K562 (cell line): ENCODE measurements at regions not wholly inside any gene's neighbourhood (a gene's known extent, or its start where the extent isn't known, plus 50 kb on each side); places are given as distances from the start of the nearest gene placed in this dataset.

ENCODE experiments used
- ATAC-seq: fragments of 200-7000 bp; cut with Tn5 transposase; 3 replicates; pipeline ENCODE4 v1.9.1; 2020; ENCODE audit warnings: moderate library complexity
- BruUV-seq: library from RNA; stranded (reverse); fragments of 400-500 nt; replicated peaks from 2 replicates; lab custom pipeline; 2021; lab: Mats Ljungman, UMichigan
- CTCF ChIA-PET: fragments of 300-600 bp; formaldehyde crosslinking; extraction: SDS; loops from one replicate; lab custom pipeline; 2021; ENCODE audit warnings: low intra/inter-chr PET ratio; lab: Yijun Ruan, JAX
- POLR2A ChIA-PET: fragments of 300-600, 350-650 bp; sonication (Branson Sonifier 250); formaldehyde crosslinking; extraction: SDS; loops from one replicate; lab custom pipeline; 2021; ENCODE audit warnings: antibody characterized with exemption, inconsistent platforms; lab: Yijun Ruan, JAX
- DNase-seq, 4 experiments: peaks; one replicate each; pipeline versions ENCODE4 v3.0.0 to v3.0.0-alpha.2; 2011 to 2018; ENCODE audit warnings: low spot score in 3 of 4, mixed read lengths in 3 of 4; ENCODE audit errors: extremely low read depth in 1 of 4
- FAIRE-seq: peaks from 2 replicates; lab custom pipeline; 2011; peaks lifted over from hg19 to GRCh38; lab: Jason Lieb, UNC
- H2AFZ ChIP-seq: 2 replicates; pipeline ENCODE4 v1.6.0; 2011; ENCODE audit warnings: low read depth, low read length, control low read depth, inconsistent platforms
- H3K27ac ChIP-seq: fragments of 200-600 bp; 3 replicates; pipeline ENCODE4 v1.8.0; 2011; ENCODE audit warnings: low read depth, mild to moderate bottlenecking, control low read depth, inconsistent platforms, low read length, moderate library complexity, mixed read lengths; ENCODE audit errors: extremely low read depth
- H3K27me3 ChIP-seq, 2 experiments: fragments of 300-600 bp in 1 of 2; 2 replicates in 1 of 2; 3 replicates in 1 of 2; pipeline versions ENCODE4 v1.6.0 to v1.8.0; 2011; ENCODE audit warnings: inconsistent platforms in 2 of 2, low read length in 2 of 2, mild to moderate bottlenecking in 1 of 2, mixed read lengths in 1 of 2, moderate library complexity in 1 of 2; ENCODE audit not compliant: control insufficient read depth in 2 of 2, insufficient read depth in 2 of 2
- H3K36me3 ChIP-seq: fragments of 300-600 bp; 3 replicates; pipeline ENCODE4 v1.8.0; 2011; ENCODE audit warnings: mild to moderate bottlenecking, low read length, inconsistent platforms; ENCODE audit not compliant: control insufficient read depth, insufficient read depth
- H3K4me1 ChIP-seq, 2 experiments: fragments of 200-600 bp in 1 of 2; replicated peaks in 1 of 2; 2 replicates in 1 of 2; 3 replicates in 1 of 2; pipeline versions ENCODE4 v1.5.1 to v1.8.0; 2011; ENCODE audit warnings: inconsistent platforms in 2 of 2, low read length in 2 of 2, mild to moderate bottlenecking in 1 of 2, mixed read lengths in 1 of 2, moderate library complexity in 1 of 2; ENCODE audit not compliant: control insufficient read depth in 2 of 2, insufficient read depth in 2 of 2
- H3K4me2 ChIP-seq: 2 replicates; pipeline ENCODE4 v1.6.1; 2011; ENCODE audit warnings: low read length, control low read depth, inconsistent platforms, mixed read lengths; ENCODE audit not compliant: insufficient read depth
- H3K4me3 ChIP-seq: fragments of 200-600 bp; sonication (generic), shearing (Covaris generic); 2 replicates; pipeline ENCODE4 v1.5.1; 2016; ENCODE audit warnings: control low read depth, inconsistent platforms
- H3K79me2 ChIP-seq: fragments of 200-600 bp; 3 replicates; pipeline ENCODE4 v1.8.0; 2011; ENCODE audit warnings: low read length, inconsistent platforms; ENCODE audit not compliant: control insufficient read depth, insufficient read depth
- H3K9ac ChIP-seq, 2 experiments: 2 replicates each; pipeline versions ENCODE4 v1.6.0 to v1.6.1; 2011; ENCODE audit warnings: low read depth in 2 of 2, low read length in 2 of 2, control low read depth in 1 of 2, inconsistent platforms in 1 of 2, mild to moderate bottlenecking in 1 of 2, mixed read lengths in 1 of 2; ENCODE audit not compliant: insufficient read depth in 1 of 2
- H3K9me1 ChIP-seq: one replicate; pipeline ENCODE4 v1.6.0; 2011; ENCODE audit warnings: inconsistent platforms, mild to moderate bottlenecking, low read length, moderate library complexity; ENCODE audit not compliant: control insufficient read depth, insufficient read depth
- H3K9me3 ChIP-seq: replicated peaks from 2 replicates; pipeline ENCODE4 v1.5.1; 2011; ENCODE audit warnings: low read depth, low read length, inconsistent platforms; ENCODE audit not compliant: control insufficient read depth, insufficient read depth
- H4K20me1 ChIP-seq: replicated peaks from 2 replicates; pipeline ENCODE4 v1.6.1; 2011; ENCODE audit warnings: low read length, inconsistent platforms, mixed read lengths; ENCODE audit not compliant: control insufficient read depth, insufficient read depth
- BCL6 ChIP-seq: fragments of 250-450 bp; sonication (Bioruptor Pico); IDR thresholded peaks from 2 replicates; pipeline ENCODE4 v1.4.0; 2020
- EGR1 ChIP-seq: fragments of 450-650 bp; conservative IDR thresholded peaks from 2 replicates; pipeline ENCODE4 v1.6.1; 2017; ENCODE audit warnings: mild to moderate bottlenecking
- FIP1L1 ChIP-seq: fragments of 200-400 bp; formaldehyde crosslinking; IDR thresholded peaks from 2 replicates; pipeline ENCODE4 v1.6.1; 2018; ENCODE audit warnings: mild to moderate bottlenecking, low read depth, low read length; ENCODE audit not compliant: poor library complexity, severe bottlenecking
- GTF2E2 ChIP-seq: fragments of 200-800 bp; sonication (Bioruptor generic); IDR thresholded peaks from 2 replicates; pipeline ENCODE4 v1.6.1; 2016; ENCODE audit warnings: missing genetic modification characterization, missing compliant biosample characterization
- HNRNPLL ChIP-seq: fragments of 200-400 bp; formaldehyde crosslinking; IDR thresholded peaks from 2 replicates; pipeline ENCODE4 v1.6.1; 2017; ENCODE audit warnings: low read length, low read depth, mild to moderate bottlenecking; ENCODE audit not compliant: poor library complexity, severe bottlenecking
- PTRF ChIP-seq: fragments of 450-650 bp; IDR thresholded peaks from 2 replicates; pipeline ENCODE4 v1.6.1; 2016; ENCODE audit warnings: mild to moderate bottlenecking, missing genetic modification characterization, missing compliant biosample characterization
- TAF7 ChIP-seq: fragments of 450-650 bp; IDR thresholded peaks from 2 replicates; pipeline ENCODE4 v1.6.1; 2016; ENCODE audit warnings: missing genetic modification characterization, missing compliant biosample characterization
- TCF7 ChIP-seq: sonication (generic); IDR thresholded peaks from 2 replicates; pipeline ENCODE4 v1.6.1; 2016; ENCODE audit warnings: antibody characterized with exemption, borderline replicate concordance
- ZKSCAN8 ChIP-seq: fragments of 200-800 bp; sonication (Bioruptor generic); IDR thresholded peaks from 2 replicates; pipeline ENCODE4 v1.6.1; 2016; ENCODE audit warnings: missing genetic modification characterization, missing compliant biosample characterization
- ZNF140 ChIP-seq: fragments of 250-450 bp; sonication (Bioruptor Pico); IDR thresholded peaks from 2 replicates; pipeline ENCODE4 v1.8.0; 2021; ENCODE audit warnings: moderate library complexity, mild to moderate bottlenecking, inconsistent platforms
- ZNF212 ChIP-seq: fragments of 450-650 bp; formaldehyde crosslinking; IDR thresholded peaks from 2 replicates; pipeline ENCODE4 v1.4.0; 2020; ENCODE audit warnings: mild to moderate bottlenecking
- ZNF586 ChIP-seq: fragments of 450-650 bp; formaldehyde crosslinking; conservative IDR thresholded peaks from 2 replicates; pipeline ENCODE4 v1.4.0; 2020; ENCODE audit warnings: mild to moderate bottlenecking, moderate library complexity
- WGBS: fragments of 100-300 bp; shearing (Covaris generic); methylation state at CpG from one replicate; pipeline ENCODE4 v1.1.6; 2016; ENCODE audit warnings: low coverage, mixed read lengths; ENCODE audit not compliant: insufficient coverage; ENCODE audit errors: missing lambda C conversion rate; 5-methylcytosine and 5-hydroxymethylcytosine counted together
- in situ Hi-C: fragments of 300-500 bp; cut with MboI; formaldehyde crosslinking; loops from 4 replicates; pipeline ENCODE4 v1.15.0; 2018; ENCODE audit warnings: inconsistent platforms, mixed read lengths
- intact Hi-C: fragments of 100-400 bp; cut with micrococcal nuclease; formaldehyde crosslinking; loops from 2 replicates; pipeline ENCODE4 v1.14.2; 2022
- TF ChIP-seq, protein P1 (sequence below): sonication (generic); formaldehyde crosslinking; IDR thresholded peaks from 2 replicates; pipeline ENCODE4 v1.9.0; 2022; ENCODE audit warnings: mild to moderate bottlenecking, missing genetic modification reagents
- TF ChIP-seq, protein P2 (sequence below): sonication (generic); formaldehyde crosslinking; IDR thresholded peaks from 2 replicates; pipeline ENCODE4 v1.8.0; 2022; ENCODE audit warnings: mild to moderate bottlenecking, missing genetic modification reagents
- TF ChIP-seq, protein P3 (sequence below): fragments of 450-650 bp; formaldehyde crosslinking; IDR thresholded peaks from 2 replicates; pipeline ENCODE4 v1.4.0; 2020; ENCODE audit warnings: mild to moderate bottlenecking, moderate library complexity
- TF ChIP-seq, protein P4 (sequence below): sonication (generic); IDR thresholded peaks from 2 replicates; pipeline ENCODE4 v1.6.1; 2016

DNA sequence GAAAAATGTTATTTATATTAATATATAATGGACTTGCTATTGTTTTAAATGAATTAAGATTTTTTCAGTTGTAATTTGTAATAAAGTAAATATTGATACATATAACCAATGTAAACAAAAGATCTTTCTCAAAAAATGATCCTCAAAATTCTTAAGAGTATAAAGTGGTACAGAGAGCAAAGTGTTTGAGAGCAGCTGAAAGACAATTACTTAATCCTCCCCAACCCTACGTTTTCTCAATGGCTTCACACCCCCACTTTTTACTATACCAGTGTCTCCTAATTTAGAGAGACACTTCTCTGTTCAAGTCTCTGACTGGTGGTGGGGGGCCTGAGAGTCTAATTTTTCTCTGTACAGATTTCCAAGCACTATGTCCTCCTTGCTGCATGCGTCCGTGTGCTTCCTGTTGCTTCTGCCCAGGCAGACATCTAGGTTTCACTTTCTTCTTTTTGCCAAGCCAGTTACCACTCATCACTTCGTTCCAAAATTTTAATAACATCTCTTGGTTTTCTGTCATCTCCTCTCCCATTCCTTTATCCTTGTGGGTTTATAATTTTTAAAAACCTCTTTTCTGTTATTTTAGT, 276.3 kb upstream of the DNAJC19 start (continued):
- TF ChIP-seq ZNF586 (CRISPR knock-in tag) (no peak), PTRF (tag) (no peak), BCL6 (CRISPR knock-in tag) (no peak), FIP1L1 (no peak), ZNF140 (CRISPR knock-in tag) (no peak), ZKSCAN8 (CRISPR knock-in tag) (no peak), GTF2E2 (tag) (no peak), TAF7 (tag) (no peak)
- TF ChIP-seq, protein P1, sequence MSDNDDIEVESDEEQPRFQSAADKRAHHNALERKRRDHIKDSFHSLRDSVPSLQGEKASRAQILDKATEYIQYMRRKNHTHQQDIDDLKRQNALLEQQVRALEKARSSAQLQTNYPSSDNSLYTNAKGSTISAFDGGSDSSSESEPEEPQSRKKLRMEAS (CRISPR knock-in tag) = no peak
- TF ChIP-seq, all 486 proteins: peak for 0

DNA sequence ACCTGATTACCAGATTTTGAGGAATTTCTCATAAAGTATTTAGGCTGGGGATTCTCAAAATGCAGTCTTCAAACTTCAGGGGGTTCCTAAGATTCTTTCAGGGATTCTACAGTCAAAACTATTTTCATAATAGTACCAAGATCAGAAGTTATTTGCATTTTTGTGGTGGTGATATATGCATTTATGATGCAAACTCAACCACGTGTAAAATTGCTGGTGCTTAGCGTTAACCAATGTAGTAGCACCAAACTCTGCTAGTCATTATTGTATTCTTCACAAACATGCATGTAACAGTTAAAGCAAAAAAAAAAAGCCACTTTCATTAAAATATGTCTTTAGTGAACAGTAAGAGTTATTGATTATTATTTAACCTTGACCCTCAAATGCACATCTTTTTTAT, 274.9 kb upstream of the DNAJC19 start:
- ATAC-seq = no peak
- no TSS peak for BruUV-seq
- TF ChIP-seq, protein P2, sequence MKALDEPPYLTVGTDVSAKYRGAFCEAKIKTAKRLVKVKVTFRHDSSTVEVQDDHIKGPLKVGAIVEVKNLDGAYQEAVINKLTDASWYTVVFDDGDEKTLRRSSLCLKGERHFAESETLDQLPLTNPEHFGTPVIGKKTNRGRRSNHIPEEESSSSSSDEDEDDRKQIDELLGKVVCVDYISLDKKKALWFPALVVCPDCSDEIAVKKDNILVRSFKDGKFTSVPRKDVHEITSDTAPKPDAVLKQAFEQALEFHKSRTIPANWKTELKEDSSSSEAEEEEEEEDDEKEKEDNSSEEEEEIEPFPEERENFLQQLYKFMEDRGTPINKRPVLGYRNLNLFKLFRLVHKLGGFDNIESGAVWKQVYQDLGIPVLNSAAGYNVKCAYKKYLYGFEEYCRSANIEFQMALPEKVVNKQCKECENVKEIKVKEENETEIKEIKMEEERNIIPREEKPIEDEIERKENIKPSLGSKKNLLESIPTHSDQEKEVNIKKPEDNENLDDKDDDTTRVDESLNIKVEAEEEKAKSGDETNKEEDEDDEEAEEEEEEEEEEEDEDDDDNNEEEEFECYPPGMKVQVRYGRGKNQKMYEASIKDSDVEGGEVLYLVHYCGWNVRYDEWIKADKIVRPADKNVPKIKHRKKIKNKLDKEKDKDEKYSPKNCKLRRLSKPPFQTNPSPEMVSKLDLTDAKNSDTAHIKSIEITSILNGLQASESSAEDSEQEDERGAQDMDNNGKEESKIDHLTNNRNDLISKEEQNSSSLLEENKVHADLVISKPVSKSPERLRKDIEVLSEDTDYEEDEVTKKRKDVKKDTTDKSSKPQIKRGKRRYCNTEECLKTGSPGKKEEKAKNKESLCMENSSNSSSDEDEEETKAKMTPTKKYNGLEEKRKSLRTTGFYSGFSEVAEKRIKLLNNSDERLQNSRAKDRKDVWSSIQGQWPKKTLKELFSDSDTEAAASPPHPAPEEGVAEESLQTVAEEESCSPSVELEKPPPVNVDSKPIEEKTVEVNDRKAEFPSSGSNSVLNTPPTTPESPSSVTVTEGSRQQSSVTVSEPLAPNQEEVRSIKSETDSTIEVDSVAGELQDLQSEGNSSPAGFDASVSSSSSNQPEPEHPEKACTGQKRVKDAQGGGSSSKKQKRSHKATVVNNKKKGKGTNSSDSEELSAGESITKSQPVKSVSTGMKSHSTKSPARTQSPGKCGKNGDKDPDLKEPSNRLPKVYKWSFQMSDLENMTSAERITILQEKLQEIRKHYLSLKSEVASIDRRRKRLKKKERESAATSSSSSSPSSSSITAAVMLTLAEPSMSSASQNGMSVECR (CRISPR knock-in tag) = no peak
- TF ChIP-seq HNRNPLL = no peak
- TF ChIP-seq, protein P3, sequence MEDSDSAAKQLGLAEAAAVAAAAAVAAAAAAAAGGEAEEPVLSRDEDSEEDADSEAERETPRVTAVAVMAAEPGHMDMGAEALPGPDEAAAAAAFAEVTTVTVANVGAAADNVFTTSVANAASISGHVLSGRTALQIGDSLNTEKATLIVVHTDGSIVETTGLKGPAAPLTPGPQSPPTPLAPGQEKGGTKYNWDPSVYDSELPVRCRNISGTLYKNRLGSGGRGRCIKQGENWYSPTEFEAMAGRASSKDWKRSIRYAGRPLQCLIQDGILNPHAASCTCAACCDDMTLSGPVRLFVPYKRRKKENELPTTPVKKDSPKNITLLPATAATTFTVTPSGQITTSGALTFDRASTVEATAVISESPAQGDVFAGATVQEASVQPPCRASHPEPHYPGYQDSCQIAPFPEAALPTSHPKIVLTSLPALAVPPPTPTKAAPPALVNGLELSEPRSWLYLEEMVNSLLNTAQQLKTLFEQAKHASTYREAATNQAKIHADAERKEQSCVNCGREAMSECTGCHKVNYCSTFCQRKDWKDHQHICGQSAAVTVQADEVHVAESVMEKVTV (CRISPR knock-in tag) = no peak
- TF ChIP-seq, protein P4, sequence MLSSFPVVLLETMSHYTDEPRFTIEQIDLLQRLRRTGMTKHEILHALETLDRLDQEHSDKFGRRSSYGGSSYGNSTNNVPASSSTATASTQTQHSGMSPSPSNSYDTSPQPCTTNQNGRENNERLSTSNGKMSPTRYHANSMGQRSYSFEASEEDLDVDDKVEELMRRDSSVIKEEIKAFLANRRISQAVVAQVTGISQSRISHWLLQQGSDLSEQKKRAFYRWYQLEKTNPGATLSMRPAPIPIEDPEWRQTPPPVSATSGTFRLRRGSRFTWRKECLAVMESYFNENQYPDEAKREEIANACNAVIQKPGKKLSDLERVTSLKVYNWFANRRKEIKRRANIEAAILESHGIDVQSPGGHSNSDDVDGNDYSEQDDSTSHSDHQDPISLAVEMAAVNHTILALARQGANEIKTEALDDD = no peak
- no peak for TF ChIP-seq EGR1
- no peak for TF ChIP-seq ZNF212 (CRISPR knock-in tag)
- no peak for TF ChIP-seq TCF7

More for the DNA sequence above, 274.9 kb upstream of the DNAJC19 start:
- Histone ChIP-seq H3K36me3 (no peaks in the 10 kb centered on the region), H3K4me3 (no peak overlapping the region), H3K27ac (no peak overlapping the region), H4K20me1 (no peaks in the 10 kb centered on the region), H3K4me2 (no peak overlapping the region), H3K9me3 (no peaks in the 10 kb centered on the region; the same call in 1 of the 2 replicates), H3K4me1 (no peaks in the 10 kb centered on the region), H3K9me1 (no peaks in the 10 kb centered on the region), H2AFZ (no peak overlapping the region), H3K9ac (no peak overlapping the region), H3K79me2 (no peaks in the 10 kb centered on the region), H3K27me3 (no peaks in the 10 kb centered on the region)
- in situ Hi-C loops = no loop called here
- CTCF ChIA-PET = no interaction called here
- intact Hi-C loops = no loop called here
- FAIRE-seq = no peak
- WGBS = 6% methylated on average over 2 of the region's 2 CpGs
- no peak for DNase-seq
- POLR2A ChIA-PET = no interaction called here
